C4-2B (cell line): ENCODE measurements at regions not wholly inside any gene's neighbourhood (a gene's known extent, or its start where the extent isn't known, plus 50 kb on each side); places are given as distances from the start of the nearest gene placed in this dataset.

Source experiments
- H3K27ac ChIP-seq: fragments of 450-650 bp; 2 replicates; pipeline ENCODE4 v1.5.1; 2017
- ZFX ChIP-seq: fragments of 450-650 bp; IDR thresholded peaks from 2 replicates; pipeline ENCODE4 v1.6.1; 2017
- TF ChIP-seq, protein P1 (sequence below): fragments of 450-650 bp; conservative IDR thresholded peaks from 2 replicates; pipeline ENCODE4 v1.5.1; 2017; ENCODE audit warnings: mild to moderate bottlenecking

DNA sequence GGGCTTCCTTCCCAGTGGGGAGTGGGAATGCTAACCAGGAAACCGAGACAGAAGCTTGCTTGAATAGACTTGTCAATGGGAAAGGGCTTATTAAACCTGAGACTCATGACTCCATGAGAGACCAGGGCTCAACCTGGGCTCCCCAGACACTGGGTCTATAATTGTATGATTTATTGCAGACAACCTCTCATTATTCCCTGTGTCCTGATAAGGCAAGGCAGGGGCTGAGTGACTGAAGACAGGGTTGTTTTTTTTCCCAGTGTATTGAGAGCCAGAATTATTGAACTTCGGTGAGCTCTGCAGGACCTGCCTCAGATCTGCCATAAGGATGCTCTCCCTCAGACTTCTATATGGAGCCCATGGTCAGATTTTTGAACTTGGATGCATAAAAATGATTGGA is 79.5 kb upstream of the KLHL25 start:
- TF ChIP-seq, protein P1, sequence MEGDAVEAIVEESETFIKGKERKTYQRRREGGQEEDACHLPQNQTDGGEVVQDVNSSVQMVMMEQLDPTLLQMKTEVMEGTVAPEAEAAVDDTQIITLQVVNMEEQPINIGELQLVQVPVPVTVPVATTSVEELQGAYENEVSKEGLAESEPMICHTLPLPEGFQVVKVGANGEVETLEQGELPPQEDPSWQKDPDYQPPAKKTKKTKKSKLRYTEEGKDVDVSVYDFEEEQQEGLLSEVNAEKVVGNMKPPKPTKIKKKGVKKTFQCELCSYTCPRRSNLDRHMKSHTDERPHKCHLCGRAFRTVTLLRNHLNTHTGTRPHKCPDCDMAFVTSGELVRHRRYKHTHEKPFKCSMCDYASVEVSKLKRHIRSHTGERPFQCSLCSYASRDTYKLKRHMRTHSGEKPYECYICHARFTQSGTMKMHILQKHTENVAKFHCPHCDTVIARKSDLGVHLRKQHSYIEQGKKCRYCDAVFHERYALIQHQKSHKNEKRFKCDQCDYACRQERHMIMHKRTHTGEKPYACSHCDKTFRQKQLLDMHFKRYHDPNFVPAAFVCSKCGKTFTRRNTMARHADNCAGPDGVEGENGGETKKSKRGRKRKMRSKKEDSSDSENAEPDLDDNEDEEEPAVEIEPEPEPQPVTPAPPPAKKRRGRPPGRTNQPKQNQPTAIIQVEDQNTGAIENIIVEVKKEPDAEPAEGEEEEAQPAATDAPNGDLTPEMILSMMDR = no peak
- TF ChIP-seq ZFX = no peak
- H3K27ac ChIP-seq = no peak overlapping the region

- no peak for TF ChIP-seq ZFX
- TF ChIP-seq, protein P1 = no peak
- no peak overlapping the region for H3K27ac ChIP-seq
These were observed 81.0 kb upstream of the KLHL25 start for GRCh38 chr15:85875756-85876155.

GRCh38 chr15:85878828-85879225 is 84.1 kb upstream of the KLHL25 start:
- peak overlapping the region; percentile 45 for H3K27ac ChIP-seq
- no peak for TF ChIP-seq ZFX

GRCh38 chr15:85879334-85880163 is 84.8 kb upstream of the KLHL25 start:
- TF ChIP-seq, protein P1 = no peak
- no peak for TF ChIP-seq ZFX

DNA sequence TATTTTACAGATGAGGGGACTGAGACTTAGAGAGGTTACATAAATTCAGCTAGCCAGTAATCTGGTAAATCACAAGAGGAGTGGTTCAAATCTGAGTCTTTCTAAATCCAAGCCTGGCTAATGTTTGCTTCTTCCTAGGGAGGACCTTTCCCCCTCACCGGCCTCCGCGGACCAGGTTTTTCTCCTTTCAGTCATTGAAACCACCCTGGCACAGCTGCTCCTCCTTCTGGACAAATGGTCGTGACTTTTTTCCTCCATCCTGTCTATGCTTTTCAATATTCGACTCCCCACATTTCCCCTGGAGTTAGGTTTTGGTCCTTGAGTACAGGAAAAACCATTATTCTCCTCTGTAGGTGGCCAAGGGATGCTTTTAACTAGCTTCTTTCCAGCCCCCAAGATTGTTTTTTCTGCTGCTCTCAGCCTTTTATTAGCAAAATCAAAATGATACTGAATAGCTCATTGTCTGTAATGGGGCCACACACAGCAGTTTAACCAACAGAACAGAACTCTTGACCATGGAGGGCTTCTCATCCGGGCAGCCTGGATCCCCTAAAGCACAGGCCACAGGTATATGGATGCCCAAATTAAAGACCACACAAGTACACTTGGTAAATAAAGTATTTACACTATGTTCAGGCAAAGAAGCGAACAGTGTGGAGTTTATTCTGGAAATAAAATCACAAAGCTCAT is 85.9 kb upstream of the KLHL25 start:
- H3K27ac ChIP-seq = no peak overlapping the region
- TF ChIP-seq ZFX = no peak
- TF ChIP-seq, protein P1 = no peak

More at GRCh38 chr15:85879334-85880163, 84.8 kb upstream of the KLHL25 start:
- peak overlapping the region; percentile 45 for H3K27ac ChIP-seq

- TF ChIP-seq, protein P1 = no peak
- TF ChIP-seq ZFX = no peak
- no peak overlapping the region for H3K27ac ChIP-seq
These were observed 91.6 kb upstream of the KLHL25 start for GRCh38 chr15:85886309-85886811.

DNA sequence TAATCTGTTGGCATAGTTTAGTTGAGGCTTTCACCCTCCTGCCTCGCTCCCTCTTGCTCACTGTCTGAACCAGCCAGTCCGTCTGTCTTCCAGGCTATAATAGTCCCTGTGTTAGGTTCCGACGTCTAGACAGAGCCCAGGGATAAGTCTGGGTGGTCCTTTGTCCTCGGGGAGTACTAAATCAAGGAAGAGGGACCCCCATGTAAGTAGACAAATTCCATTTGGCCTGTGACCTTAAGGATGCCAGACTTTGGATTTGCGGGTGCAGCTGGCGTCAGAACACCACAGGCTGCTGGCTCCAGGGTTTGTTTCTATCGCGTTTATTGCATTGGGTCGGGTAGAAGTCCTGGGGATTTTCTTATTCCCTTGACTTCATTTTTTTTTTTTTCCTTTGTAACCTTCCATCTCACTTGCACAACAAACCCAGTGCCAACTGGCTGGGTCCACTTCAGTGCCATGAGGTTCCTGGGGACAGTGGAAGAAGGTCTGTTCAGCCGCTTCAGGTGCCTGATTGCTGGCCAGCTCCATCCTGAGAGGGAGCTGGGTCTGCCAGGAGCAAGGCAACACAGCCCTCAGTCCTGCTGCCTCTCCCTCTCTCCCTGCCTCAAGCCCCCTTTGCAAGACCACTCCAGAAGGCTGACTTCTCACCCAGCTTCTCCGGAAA is 95.4 kb upstream of the KLHL25 start:
- H3K27ac ChIP-seq = no peak overlapping the region
- no peak for TF ChIP-seq ZFX

DNA sequence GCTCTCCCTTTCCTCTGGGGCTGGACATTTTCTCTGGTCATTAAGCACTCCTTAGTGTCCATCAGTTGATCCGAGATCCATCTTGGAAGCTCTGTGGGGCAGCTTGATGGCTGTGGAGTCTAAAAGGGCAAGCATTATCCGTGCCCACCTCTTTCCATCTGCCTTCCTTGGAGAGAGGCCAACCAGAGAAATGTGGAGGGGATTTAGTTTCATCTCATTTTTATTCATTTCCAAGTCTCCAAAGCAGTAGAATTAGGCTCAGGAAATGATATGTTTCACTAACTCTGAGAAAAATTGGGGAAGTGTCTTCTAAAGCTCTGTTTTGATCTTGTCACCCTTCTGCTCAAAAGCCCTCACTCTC is 95.9 kb upstream of the KLHL25 start:
- TF ChIP-seq, protein P1 = no peak
- TF ChIP-seq ZFX = no peak
- H3K27ac ChIP-seq = no peak overlapping the region
